ENCODE measurements at regions not wholly inside any gene's neighbourhood (a gene's known extent, or its start where the extent isn't known, plus 50 kb on each side); places are given as distances from the start of the nearest gene placed in this dataset.

GRCh38 chr16:9465161-9465560 lies 373.7 kb downstream of the HAPSTR1 start:
- TF ChIP-seq FOXA1 (IDR thresholded peaks at IDR 0.05) (no peak), YY1 (IDR thresholded peaks at IDR 0.05) (no peak), SP1 (IDR thresholded peaks at IDR 0.05) (no peak)
- no peak for DNase-seq (ENCODE audit: low spot score)
- H3K4me1 ChIP-seq (ENCODE audit: control insufficient read depth in 4 of 4, insufficient read depth in 4 of 4, low read length in 3 of 4): no peaks in the 10 kb centered on the region
- no peaks in the 10 kb centered on the region for H3K36me3 ChIP-seq (ENCODE audit: control insufficient read depth in 4 of 4, insufficient read depth in 3 of 4, low read depth in 1 of 4, low read length in 3 of 4)
- no peaks in the 10 kb centered on the region for H3K9me3 ChIP-seq (ENCODE audit: control insufficient read depth in 4 of 4, low read length in 3 of 4)
- H3K4me3 ChIP-seq (ENCODE audit: low read depth in 1 of 3, low read length in 3 of 3): no peak overlapping the region
- H3K27me3 ChIP-seq (ENCODE audit: control insufficient read depth in 4 of 4, insufficient read depth in 4 of 4, low read length in 3 of 4): no peaks in the 10 kb centered on the region
- H3K27ac ChIP-seq (ENCODE audit: low read depth in 1 of 2, low read length in 2 of 2): no peak overlapping the region
- no peak overlapping the region for H3K9ac ChIP-seq (ENCODE audit: low read depth in 1 of 2, low read length in 2 of 2)
- 58% methylated on average over 4 of the region's 4 CpGs for WGBS

GRCh38 chr16:9469512-9469911 lies 378.1 kb downstream of the HAPSTR1 start:
- DNase-seq (ENCODE audit: low spot score): no peak
- H3K36me3 ChIP-seq (ENCODE audit: control insufficient read depth in 4 of 4, insufficient read depth in 3 of 4, low read depth in 1 of 4, low read length in 3 of 4): no peaks in the 10 kb centered on the region
- H3K4me1 ChIP-seq (ENCODE audit: control insufficient read depth in 4 of 4, insufficient read depth in 4 of 4, low read length in 3 of 4): no peaks in the 10 kb centered on the region
- H3K4me3 ChIP-seq (ENCODE audit: low read depth in 1 of 3, low read length in 3 of 3): no peak overlapping the region
- H3K9ac ChIP-seq (ENCODE audit: low read depth in 1 of 2, low read length in 2 of 2): no peak overlapping the region
- H3K27ac ChIP-seq (ENCODE audit: low read depth in 1 of 2, low read length in 2 of 2): no peak overlapping the region
- no peaks in the 10 kb centered on the region for H3K27me3 ChIP-seq (ENCODE audit: control insufficient read depth in 4 of 4, insufficient read depth in 4 of 4, low read length in 3 of 4)
- no peaks in the 10 kb centered on the region for H3K9me3 ChIP-seq (ENCODE audit: control insufficient read depth in 4 of 4, low read length in 3 of 4)
- TF ChIP-seq RAD21 (IDR thresholded peaks at IDR 0.05) (no peak), EGR1 (IDR thresholded peaks at IDR 0.05; ENCODE audit: low read depth in 2 of 2) (no peak), REST (IDR thresholded peaks at IDR 0.05) (peak; percentile 14), ATF3 (IDR thresholded peaks at IDR 0.05) (peak; percentile 50), JUND (IDR thresholded peaks at IDR 0.05) (peak; percentile 55 to 96), CTCF (IDR thresholded peaks at IDR 0.05; ENCODE audit: low read depth, low read length, missing input control) (no peak), HNF4A (conservative IDR thresholded peaks at IDR 0.05) (peak in 1 of 2 donors; percentile 34), MAX (IDR thresholded peaks at IDR 0.05) (no peak), RXRA (IDR thresholded peaks at IDR 0.05) (peak in 1 of 2 donors; percentile 34), FOXA1 (IDR thresholded peaks at IDR 0.05) (no peak)

- Histone ChIP-seq H3K9ac (ENCODE audit: low read depth in 1 of 2, low read length in 2 of 2) (no peak overlapping the region), H3K36me3 (ENCODE audit: control insufficient read depth in 4 of 4, insufficient read depth in 3 of 4, low read depth in 1 of 4, low read length in 3 of 4) (no peaks in the 10 kb centered on the region), H3K27me3 (ENCODE audit: control insufficient read depth in 4 of 4, insufficient read depth in 4 of 4, low read length in 3 of 4) (no peaks in the 10 kb centered on the region), H3K27ac (ENCODE audit: low read depth in 1 of 2, low read length in 2 of 2) (no peak overlapping the region), H3K4me1 (ENCODE audit: control insufficient read depth in 4 of 4, insufficient read depth in 4 of 4, low read length in 3 of 4) (peaks cover 0 to 1% (median 0%) of the 10 kb centered on the region in 4 donors), H3K9me3 (ENCODE audit: control insufficient read depth in 4 of 4, low read length in 3 of 4) (no peaks in the 10 kb centered on the region), H3K4me3 (ENCODE audit: low read depth in 1 of 3, low read length in 3 of 3) (no peak overlapping the region)
- WGBS: 82% methylated on average over 3 of the region's 3 CpGs
- no peak for DNase-seq (ENCODE audit: low spot score)
- TF ChIP-seq HNF4G (IDR thresholded peaks at IDR 0.05): no peak
- no peak for TF ChIP-seq SP1 (IDR thresholded peaks at IDR 0.05)
- TF ChIP-seq ATF3 (IDR thresholded peaks at IDR 0.05): no peak
- TF ChIP-seq RAD21 (IDR thresholded peaks at IDR 0.05): no peak
- TF ChIP-seq RXRA (IDR thresholded peaks at IDR 0.05): no peak
- no peak for TF ChIP-seq FOXA2 (IDR thresholded peaks at IDR 0.05)
- no peak for TF ChIP-seq REST (IDR thresholded peaks at IDR 0.05)
- no peak for TF ChIP-seq JUND (IDR thresholded peaks at IDR 0.05)
- TF ChIP-seq TAF1 (conservative IDR thresholded peaks at IDR 0.05): no peak
- no peak for TF ChIP-seq MAX (IDR thresholded peaks at IDR 0.05)
- TF ChIP-seq NR2F2 (IDR thresholded peaks at IDR 0.05): no peak
Observed at GRCh38 chr16:9476744-9477143, 385.3 kb downstream of the HAPSTR1 start.

Measured in liver (tissue), 8 donors.